ENCODE measurements at regions not wholly inside any gene's neighbourhood (a gene's known extent, or its start where the extent isn't known, plus 50 kb on each side); places are given as distances from the start of the nearest gene placed in this dataset.

DNA sequence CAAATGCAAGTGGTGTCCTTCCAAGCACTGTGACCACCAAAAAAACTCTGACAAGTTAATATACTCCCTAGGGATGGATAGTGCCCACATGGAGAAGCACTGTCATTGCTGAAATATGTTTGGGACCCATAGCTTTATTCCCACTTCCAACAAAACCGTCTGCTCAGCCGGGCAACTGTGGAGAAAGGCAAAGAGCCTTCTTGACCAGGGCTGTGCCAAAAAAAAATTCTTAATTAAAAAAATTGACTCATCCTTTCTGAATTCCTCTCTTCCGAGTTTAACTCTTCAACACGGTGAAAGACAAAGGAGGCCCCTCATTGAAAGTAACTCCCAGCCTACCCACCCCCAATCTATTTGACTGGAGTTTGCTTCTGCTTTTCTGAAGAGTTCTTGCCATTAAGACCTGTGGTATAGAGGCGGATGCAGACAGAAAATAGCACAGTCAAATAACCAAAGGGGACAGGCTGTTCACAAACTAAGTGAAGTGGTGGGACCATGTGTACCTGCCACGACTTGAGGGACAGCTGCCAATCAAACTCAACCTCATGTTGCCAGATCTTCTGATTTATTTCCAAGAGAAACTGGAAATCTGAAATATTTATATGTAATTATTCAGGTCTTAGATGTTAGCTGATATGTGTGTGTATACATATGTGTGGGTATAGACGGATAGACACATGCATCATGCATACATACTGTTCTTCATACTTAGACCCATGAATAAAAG, 135.4 kb upstream of the PFN2 start:
- Histone ChIP-seq H3K79me1 (ENCODE audit: low read length) (no peaks in the 10 kb centered on the region), H3K23ac (ENCODE audit: low read length) (no peak overlapping the region), H3K27ac (ENCODE audit: low read depth, low read length) (peak overlapping the region; percentile 58), H3K36me3 (ENCODE audit: control insufficient read depth, insufficient read depth, low read length) (no peaks in the 10 kb centered on the region), H4K5ac (ENCODE audit: low read length) (no peak overlapping the region), H3K9ac (ENCODE audit: low read length) (no peak overlapping the region), H4K8ac (ENCODE audit: low read depth, low read length) (no peak overlapping the region), H3K18ac (ENCODE audit: low read length) (peak overlapping the region; percentile 75), H3K79me2 (ENCODE audit: control insufficient read depth, insufficient read depth, low read length) (no peaks in the 10 kb centered on the region), H2BK120ac (ENCODE audit: low read depth, low read length) (no peak overlapping the region), H2BK15ac (replicated peaks; ENCODE audit: low read depth) (no peak overlapping the region), H3K56ac (ENCODE audit: low read length) (no peak overlapping the region), H2AK5ac (ENCODE audit: low read length) (no peak overlapping the region), H3K4me1 (ENCODE audit: control insufficient read depth, low read depth, low read length) (peaks cover 10% of the 10 kb centered on the region), H3K27me3 (ENCODE audit: insufficient read depth, low read length, poor library complexity) (no peaks in the 10 kb centered on the region), H2BK5ac (ENCODE audit: low read length) (peak overlapping the region; percentile 29), H3K4ac (ENCODE audit: low read depth, low read length) (peak overlapping the region; percentile 86), H3K4me3 (ENCODE audit: low read length) (no peak overlapping the region), H3K4me2 (ENCODE audit: low read length) (no peak overlapping the region)
- WGBS (ENCODE audit: extremely low coverage, insufficient coverage, low lambda C conversion rate) = no CpG with 5 or more reads among the region's 7 CpGs
- DNase-seq = no peak

DNA sequence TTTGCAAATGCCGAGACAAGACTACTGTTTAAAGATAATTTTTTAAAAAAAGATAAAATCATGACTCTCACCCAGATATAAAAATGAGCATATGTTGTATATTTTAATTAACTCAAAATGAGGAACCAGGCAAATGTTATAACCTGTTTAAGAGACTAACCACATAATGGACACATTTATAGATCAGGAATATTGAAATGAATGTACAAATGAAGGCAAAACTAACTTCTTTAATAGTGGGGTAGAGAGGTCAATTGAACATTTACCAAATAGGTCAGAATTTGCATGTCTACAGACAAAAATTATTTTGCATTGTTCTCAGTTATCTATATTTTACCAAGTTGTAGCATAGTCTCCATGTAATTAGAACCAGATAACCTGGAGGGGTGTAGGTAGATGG, 134.3 kb upstream of the PFN2 start:
- Histone ChIP-seq H3K18ac (ENCODE audit: low read length) (no peak overlapping the region), H3K36me3 (ENCODE audit: control insufficient read depth, insufficient read depth, low read length) (no peaks in the 10 kb centered on the region)

DNA sequence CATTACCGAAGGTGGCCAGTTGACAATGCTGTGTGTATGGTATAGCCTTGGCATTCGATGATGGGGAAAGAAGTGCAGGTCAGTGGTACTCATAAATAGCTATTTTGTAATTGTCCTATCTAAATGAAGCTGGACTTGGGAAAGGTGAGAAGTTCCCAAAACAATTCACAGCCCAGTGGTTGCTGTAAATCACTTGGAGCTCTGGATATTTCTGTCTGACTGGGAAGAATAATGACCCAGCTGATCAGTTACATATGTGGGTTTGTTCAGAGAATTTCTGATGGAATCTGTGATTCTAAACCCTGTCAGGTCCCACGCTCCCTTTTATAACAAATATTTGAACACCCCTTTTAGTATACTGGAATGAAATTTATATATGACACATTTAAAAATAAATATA, 133.9 kb upstream of the PFN2 start:
- DNase-seq = no peak
- H3K18ac ChIP-seq (ENCODE audit: low read length) = no peak overlapping the region
- no peaks in the 10 kb centered on the region for H3K27me3 ChIP-seq (ENCODE audit: insufficient read depth, low read length, poor library complexity)
- no peak overlapping the region for H3K4me2 ChIP-seq (ENCODE audit: low read length)
- H3K79me2 ChIP-seq (ENCODE audit: control insufficient read depth, insufficient read depth, low read length) = no peaks in the 10 kb centered on the region
- no peak overlapping the region for H2AK5ac ChIP-seq (ENCODE audit: low read length)
- no peak overlapping the region for H4K8ac ChIP-seq (ENCODE audit: low read depth, low read length)
- no peak overlapping the region for H3K9ac ChIP-seq (ENCODE audit: low read length)
- no peak overlapping the region for H2BK15ac ChIP-seq (replicated peaks; ENCODE audit: low read depth)
- H3K4me1 ChIP-seq (ENCODE audit: control insufficient read depth, low read depth, low read length) = peaks cover 10% of the 10 kb centered on the region
- H3K23ac ChIP-seq (ENCODE audit: low read length) = no peak overlapping the region
- H3K4me3 ChIP-seq (ENCODE audit: low read length) = no peak overlapping the region
- no peak overlapping the region for H4K5ac ChIP-seq (ENCODE audit: low read length)
- no peak overlapping the region for H3K4ac ChIP-seq (ENCODE audit: low read depth, low read length)
- whole genome bisulfite sequencing (ENCODE audit: extremely low coverage, insufficient coverage, low lambda C conversion rate) = no CpG with 5 or more reads among the region's 3 CpGs
- H2BK120ac ChIP-seq (ENCODE audit: low read depth, low read length) = no peak overlapping the region
- no peak overlapping the region for H2BK5ac ChIP-seq (ENCODE audit: low read length)
- no peaks in the 10 kb centered on the region for H3K79me1 ChIP-seq (ENCODE audit: low read length)
- no peak overlapping the region for H3K27ac ChIP-seq (ENCODE audit: low read depth, low read length)
- H3K36me3 ChIP-seq (ENCODE audit: control insufficient read depth, insufficient read depth, low read length) = no peaks in the 10 kb centered on the region
- H3K56ac ChIP-seq (ENCODE audit: low read length) = no peak overlapping the region

More for the DNA sequence above, 134.3 kb upstream of the PFN2 start:
- Histone ChIP-seq H2BK120ac (ENCODE audit: low read depth, low read length) (no peak overlapping the region), H4K8ac (ENCODE audit: low read depth, low read length) (peak overlapping the region; percentile 81), H3K4me2 (ENCODE audit: low read length) (no peak overlapping the region), H3K4me3 (ENCODE audit: low read length) (no peak overlapping the region), H2AK5ac (ENCODE audit: low read length) (no peak overlapping the region), H3K27me3 (ENCODE audit: insufficient read depth, low read length, poor library complexity) (no peaks in the 10 kb centered on the region), H3K9ac (ENCODE audit: low read length) (no peak overlapping the region), H3K27ac (ENCODE audit: low read depth, low read length) (no peak overlapping the region), H3K4ac (ENCODE audit: low read depth, low read length) (no peak overlapping the region), H2BK15ac (replicated peaks; ENCODE audit: low read depth) (no peak overlapping the region), H3K23ac (ENCODE audit: low read length) (no peak overlapping the region), H3K4me1 (ENCODE audit: control insufficient read depth, low read depth, low read length) (peaks cover 10% of the 10 kb centered on the region), H2BK5ac (ENCODE audit: low read length) (no peak overlapping the region), H3K79me2 (ENCODE audit: control insufficient read depth, insufficient read depth, low read length) (no peaks in the 10 kb centered on the region), H4K5ac (ENCODE audit: low read length) (no peak overlapping the region), H3K79me1 (ENCODE audit: low read length) (no peaks in the 10 kb centered on the region), H3K56ac (ENCODE audit: low read length) (no peak overlapping the region)
- no CpG with 5 or more reads among the region's 1 CpG for WGBS (ENCODE audit: extremely low coverage, insufficient coverage, low lambda C conversion rate)
- DNase-seq = no peak

GRCh38 chr3:150101016-150101415, 130.3 kb upstream of the PFN2 start:
- no peak for DNase-seq
- no peak overlapping the region for H3K4ac ChIP-seq (ENCODE audit: low read depth, low read length)

DNA sequence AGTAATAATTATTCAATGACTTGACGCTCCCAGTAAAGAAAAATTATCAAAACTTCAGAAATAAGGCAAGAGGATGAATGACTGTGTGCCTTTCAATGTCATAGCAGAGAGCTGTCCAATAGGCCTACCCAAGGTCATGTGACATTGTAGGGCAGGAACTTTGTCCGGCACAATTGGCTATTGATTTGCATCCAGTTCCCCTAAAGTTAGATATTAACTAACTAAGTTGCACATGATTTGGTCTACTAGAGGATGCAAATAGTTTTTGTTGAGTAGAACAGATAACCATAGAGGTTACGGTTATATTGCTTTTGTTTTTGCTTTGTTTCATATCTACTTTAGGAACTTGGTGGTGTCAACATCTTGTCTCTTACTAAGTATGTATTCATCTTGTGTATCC, 127.9 kb upstream of the PFN2 start:
- Histone ChIP-seq H3K4ac (ENCODE audit: low read depth, low read length) (no peak overlapping the region), H3K56ac (ENCODE audit: low read length) (no peak overlapping the region), H3K27me3 (ENCODE audit: insufficient read depth, low read length, poor library complexity) (no peaks in the 10 kb centered on the region), H3K36me3 (ENCODE audit: control insufficient read depth, insufficient read depth, low read length) (no peaks in the 10 kb centered on the region), H4K5ac (ENCODE audit: low read length) (no peak overlapping the region), H3K27ac (ENCODE audit: low read depth, low read length) (no peak overlapping the region), H2AK5ac (ENCODE audit: low read length) (no peak overlapping the region), H2BK15ac (replicated peaks; ENCODE audit: low read depth) (no peak overlapping the region), H3K4me3 (ENCODE audit: low read length) (no peak overlapping the region), H3K23ac (ENCODE audit: low read length) (no peak overlapping the region), H3K9ac (ENCODE audit: low read length) (no peak overlapping the region), H2BK5ac (ENCODE audit: low read length) (no peak overlapping the region), H3K79me1 (ENCODE audit: low read length) (no peaks in the 10 kb centered on the region), H3K79me2 (ENCODE audit: control insufficient read depth, insufficient read depth, low read length) (no peaks in the 10 kb centered on the region), H4K8ac (ENCODE audit: low read depth, low read length) (no peak overlapping the region), H3K18ac (ENCODE audit: low read length) (no peak overlapping the region), H3K4me1 (ENCODE audit: control insufficient read depth, low read depth, low read length) (peaks cover 11% of the 10 kb centered on the region), H3K4me2 (ENCODE audit: low read length) (no peak overlapping the region), H2BK120ac (ENCODE audit: low read depth, low read length) (no peak overlapping the region)
- no CpG with 5 or more reads among the region's 3 CpGs for WGBS (ENCODE audit: extremely low coverage, insufficient coverage, low lambda C conversion rate)
- DNase-seq = no peak

More at GRCh38 chr3:150101016-150101415, 130.3 kb upstream of the PFN2 start:
- Histone ChIP-seq H3K18ac (ENCODE audit: low read length) (no peak overlapping the region), H3K4me3 (ENCODE audit: low read length) (no peak overlapping the region), H3K4me2 (ENCODE audit: low read length) (no peak overlapping the region), H3K79me1 (ENCODE audit: low read length) (no peaks in the 10 kb centered on the region), H3K27ac (ENCODE audit: low read depth, low read length) (no peak overlapping the region), H2BK120ac (ENCODE audit: low read depth, low read length) (no peak overlapping the region), H4K8ac (ENCODE audit: low read depth, low read length) (no peak overlapping the region), H3K4me1 (ENCODE audit: control insufficient read depth, low read depth, low read length) (peaks cover 12% of the 10 kb centered on the region), H3K36me3 (ENCODE audit: control insufficient read depth, insufficient read depth, low read length) (no peaks in the 10 kb centered on the region), H3K23ac (ENCODE audit: low read length) (no peak overlapping the region), H2AK5ac (ENCODE audit: low read length) (no peak overlapping the region), H2BK5ac (ENCODE audit: low read length) (no peak overlapping the region), H3K56ac (ENCODE audit: low read length) (no peak overlapping the region), H4K5ac (ENCODE audit: low read length) (no peak overlapping the region), H3K27me3 (ENCODE audit: insufficient read depth, low read length, poor library complexity) (no peaks in the 10 kb centered on the region), H2BK15ac (replicated peaks; ENCODE audit: low read depth) (no peak overlapping the region), H3K9ac (ENCODE audit: low read length) (no peak overlapping the region), H3K79me2 (ENCODE audit: control insufficient read depth, insufficient read depth, low read length) (no peaks in the 10 kb centered on the region)
- WGBS (ENCODE audit: extremely low coverage, insufficient coverage, low lambda C conversion rate) = no CpG with 5 or more reads among the region's 1 CpG

- Histone ChIP-seq H3K4ac (ENCODE audit: low read depth, low read length) (no peak overlapping the region), H4K5ac (ENCODE audit: low read length) (no peak overlapping the region), H3K36me3 (ENCODE audit: control insufficient read depth, insufficient read depth, low read length) (no peaks in the 10 kb centered on the region), H3K79me1 (ENCODE audit: low read length) (no peaks in the 10 kb centered on the region), H4K8ac (ENCODE audit: low read depth, low read length) (no peak overlapping the region), H3K23ac (ENCODE audit: low read length) (no peak overlapping the region), H3K56ac (ENCODE audit: low read length) (no peak overlapping the region), H3K9ac (ENCODE audit: low read length) (no peak overlapping the region), H3K4me2 (ENCODE audit: low read length) (no peak overlapping the region), H3K4me3 (ENCODE audit: low read length) (no peak overlapping the region), H3K18ac (ENCODE audit: low read length) (no peak overlapping the region), H3K27me3 (ENCODE audit: insufficient read depth, low read length, poor library complexity) (no peaks in the 10 kb centered on the region), H2BK15ac (replicated peaks; ENCODE audit: low read depth) (no peak overlapping the region), H3K79me2 (ENCODE audit: control insufficient read depth, insufficient read depth, low read length) (no peaks in the 10 kb centered on the region), H2AK5ac (ENCODE audit: low read length) (no peak overlapping the region), H3K27ac (ENCODE audit: low read depth, low read length) (peak overlapping the region; percentile 45), H2BK5ac (ENCODE audit: low read length) (no peak overlapping the region), H2BK120ac (ENCODE audit: low read depth, low read length) (no peak overlapping the region), H3K4me1 (ENCODE audit: control insufficient read depth, low read depth, low read length) (peaks cover 11% of the 10 kb centered on the region)
- WGBS (ENCODE audit: extremely low coverage, insufficient coverage, low lambda C conversion rate) = no CpG with 5 or more reads among the region's 4 CpGs
- DNase-seq = no peak
Observed at GRCh38 chr3:150097588-150097890, 126.8 kb upstream of the PFN2 start.

All from mesendoderm (in vitro differentiated cells).